GM12878 (cell line): ENCODE measurements at regions not wholly inside any gene's neighbourhood (a gene's known extent, or its start where the extent isn't known, plus 50 kb on each side); places are given as distances from the start of the nearest gene placed in this dataset.

Experiments used
- ATAC-seq: fragments of 200-7000 bp; cut with Tn5 transposase; 3 replicates; pipeline ENCODE4 v1.9.1; 2020; ENCODE audit warnings: mild to moderate bottlenecking, moderate library complexity
- BruUV-seq: library from RNA; stranded (reverse); fragments of 400-500 nt; replicated peaks from 2 replicates; lab custom pipeline; 2021; lab: Mats Ljungman, UMichigan
- CTCF ChIA-PET: fragments of 300-600 bp; sonication (Branson Sonifier 250); formaldehyde crosslinking; extraction: SDS; loops from one replicate; lab custom pipeline; 2021; ENCODE audit warnings: inconsistent platforms; lab: Yijun Ruan, JAX
- POLR2A ChIA-PET: fragments of 350-600 bp; formaldehyde crosslinking; extraction: SDS; loops from one replicate; lab custom pipeline; 2021; ENCODE audit warnings: inconsistent platforms; lab: Charles Lee
- RAD21 ChIA-PET: fragments of 300-600 bp; sonication (Branson Sonifier 250); formaldehyde crosslinking; loops from one replicate; lab custom pipeline; 2023; ENCODE audit warnings: antibody characterized with exemption; ENCODE audit not compliant: unreplicated experiment; lab: Charles Lee
- SMC1A ChIA-PET: fragments of 300-600 bp; sonication (Branson Sonifier 250); formaldehyde crosslinking; loops from one replicate; lab custom pipeline; 2023; ENCODE audit not compliant: unreplicated experiment, uncharacterized antibody; lab: Charles Lee
- DNase-seq: peaks from one replicate; pipeline ENCODE4 v3.0.0-alpha.2; 2011; ENCODE audit warnings: low read depth, low spot score
- FAIRE-seq: peaks from 3 replicates; lab custom pipeline; 2011; peaks lifted over from hg19 to GRCh38; lab: Jason Lieb, UNC
- H2AFZ ChIP-seq: 2 replicates; pipeline ENCODE4 v1.6.0; 2011; ENCODE audit warnings: low read depth, low read length, control low read depth; ENCODE audit not compliant: control insufficient read depth
- H3K27ac ChIP-seq: 2 replicates; pipeline ENCODE4 v1.5.1; 2011; ENCODE audit warnings: control low read depth; ENCODE audit not compliant: control insufficient read depth, insufficient read depth
- H3K27me3 ChIP-seq, 2 experiments: replicated peaks in 1 of 2; 2 replicates each; pipeline versions ENCODE4 v1.6.0 to v1.6.1; 2011; ENCODE audit warnings: low read length in 1 of 2; ENCODE audit not compliant: control insufficient read depth in 2 of 2, insufficient read depth in 2 of 2
- H3K36me3 ChIP-seq, 2 experiments: 2 replicates each; pipeline ENCODE4 v1.5.1; 2011; ENCODE audit warnings: low read length in 1 of 2; ENCODE audit not compliant: control insufficient read depth in 2 of 2, insufficient read depth in 2 of 2
- H3K4me1 ChIP-seq: 2 replicates; pipeline ENCODE4 v1.6.1; 2011; ENCODE audit warnings: mild to moderate bottlenecking, low read length, moderate library complexity, mixed read lengths; ENCODE audit not compliant: control insufficient read depth, insufficient read depth
- H3K4me2 ChIP-seq: 2 replicates; pipeline ENCODE4 v1.6.0; 2011; ENCODE audit warnings: control low read depth; ENCODE audit not compliant: control insufficient read depth, insufficient read depth
- H3K4me3 ChIP-seq: fragments of 200-600 bp; sonication (generic); 2 replicates; pipeline ENCODE4 v1.5.1; 2016
- H3K79me2 ChIP-seq: 2 replicates; pipeline ENCODE4 v1.6.0; 2011; ENCODE audit warnings: low read length; ENCODE audit not compliant: control insufficient read depth, insufficient read depth
- H3K9ac ChIP-seq: 2 replicates; pipeline ENCODE4 v1.8.0; 2011; ENCODE audit warnings: low read length, control low read depth, mixed read lengths; ENCODE audit not compliant: control insufficient read depth, insufficient read depth
- H3K9me3 ChIP-seq: replicated peaks from 3 replicates; pipeline ENCODE4 v1.5.1; 2011; ENCODE audit warnings: mild to moderate bottlenecking, low read length; ENCODE audit not compliant: control insufficient read depth, insufficient read depth
- H4K20me1 ChIP-seq: 2 replicates; pipeline ENCODE4 v1.6.0; 2011; ENCODE audit not compliant: control insufficient read depth, insufficient read depth
- BHLHE40 ChIP-seq, 2 experiments: fragments of 450-650 bp in 1 of 2; IDR thresholded peaks; 2 replicates each; pipeline ENCODE4 v1.6.1; 2011 to 2017; ENCODE audit warnings: low read depth in 2 of 2, borderline replicate concordance in 1 of 2, improper control_type of control experiment in 1 of 2, low read length in 1 of 2, mild to moderate bottlenecking in 1 of 2
- CTCF ChIP-seq, 3 experiments: IDR thresholded peaks in 2 of 3; conservative IDR thresholded peaks in 1 of 3; 2 replicates each; pipeline ENCODE4 v1.5.1; 2011; ENCODE audit warnings: low read depth in 3 of 3, low read length in 3 of 3, mild to moderate bottlenecking in 3 of 3, control low read depth in 2 of 3, moderate library complexity in 2 of 3, inconsistent platforms in 1 of 3, mixed read lengths in 1 of 3; ENCODE audit not compliant: control insufficient read depth in 2 of 3, insufficient read depth in 1 of 3; ENCODE audit errors: extremely low read depth in 1 of 3
- HCFC1 ChIP-seq: fragments of 150-350 bp; IDR thresholded peaks from 2 replicates; pipeline ENCODE4 v1.6.1; 2014; ENCODE audit warnings: low read length
- NR2C2 ChIP-seq: IDR thresholded peaks from 2 replicates; pipeline ENCODE4 v1.6.1; 2011; ENCODE audit warnings: borderline replicate concordance, low read depth; ENCODE audit not compliant: control insufficient read depth, insufficient read length
- ZNF384 ChIP-seq: IDR thresholded peaks from 2 replicates; pipeline ENCODE4 v1.6.1; 2012; ENCODE audit warnings: low read depth, mild to moderate bottlenecking, low read length, improper control_type of control experiment, borderline replicate concordance
- ZNF622 ChIP-seq: fragments of 450-650 bp; IDR thresholded peaks from 2 replicates; pipeline ENCODE4 v1.6.1; 2017; ENCODE audit warnings: mild to moderate bottlenecking, inconsistent platforms
- in situ Hi-C: fragments of 300-500 bp; cut with MboI; formaldehyde crosslinking; loops from 9 replicates; pipeline ENCODE4 v1.14.3; 2018; ENCODE audit warnings: mixed read lengths
- intact Hi-C: fragments of 100-400 bp; cut with micrococcal nuclease; formaldehyde crosslinking; loops from one replicate; pipeline ENCODE4 v1.14.2; 2022; ENCODE audit not compliant: unreplicated experiment

- TF ChIP-seq CTCF (IDR thresholded peaks at IDR 0.05 in 2 of 3, conservative IDR thresholded peaks at IDR 0.05 in 1 of 3; ENCODE audit: control insufficient read depth in 2 of 3, extremely low read depth in 1 of 3, insufficient read depth in 1 of 3, low read depth in 3 of 3, low read length in 3 of 3) (no peak), ZNF622 (no peak), NR2C2 (no peak)
These were observed 758.7 kb upstream of the MAN1A1 start (continued) for GRCh38 chr6:120108061-120108795.

GRCh38 chr6:120103618-120104017 lies 754.1 kb upstream of the MAN1A1 start:
- ChIA-PET SMC1A (no interaction called here), RAD21 (no interaction called here), CTCF (no interaction called here), POLR2A (no interaction called here)
- intact Hi-C loops: no loop called here
- FAIRE-seq (no peak), ATAC-seq (no peak), DNase-seq (no peak)
- Histone ChIP-seq H3K4me1 (no peaks in the 10 kb centered on the region), H4K20me1 (no peaks in the 10 kb centered on the region), H3K36me3 (no peaks in the 10 kb centered on the region), H3K9ac (no peak overlapping the region), H3K27me3 (no peaks in the 10 kb centered on the region), H2AFZ (no peak overlapping the region), H3K79me2 (no peaks in the 10 kb centered on the region), H3K27ac (no peak overlapping the region), H3K4me3 (no peak overlapping the region), H3K4me2 (no peak overlapping the region), H3K9me3 (no peaks in the 10 kb centered on the region)
- no peak for TF ChIP-seq HCFC1
- TF ChIP-seq BHLHE40 (IDR thresholded peaks at IDR 0.05; ENCODE audit: borderline replicate concordance in 1 of 2, low read depth in 2 of 2, low read length in 1 of 2): no peak
- TF ChIP-seq ZNF384: no peak
- no peak for TF ChIP-seq CTCF (IDR thresholded peaks at IDR 0.05 in 2 of 3, conservative IDR thresholded peaks at IDR 0.05 in 1 of 3; ENCODE audit: control insufficient read depth in 2 of 3, extremely low read depth in 1 of 3, insufficient read depth in 1 of 3, low read depth in 3 of 3, low read length in 3 of 3)
- BruUV-seq: no TSS peak
- in situ Hi-C loops: no loop called here
